Endothelial cell of umbilical vein (primary cell): ENCODE measurements at regions not wholly inside any gene's neighbourhood (a gene's known extent, or its start where the extent isn't known, plus 50 kb on each side); places are given as distances from the start of the nearest gene placed in this dataset.

ENCODE experiments used
- BruUV-seq: library from RNA; stranded (reverse); fragments of 400-500 nt; replicated peaks from 2 replicates; lab custom pipeline; 2021; lab: Mats Ljungman, UMichigan
- CTCF ChIA-PET: fragments of 300-600, 350-600 bp; sonication (Branson Sonifier 250); formaldehyde crosslinking; loops from one replicate; lab custom pipeline; 2021; ENCODE audit warnings: antibody characterized with exemption, inconsistent platforms; lab: Charles Lee
- POLR2A ChIA-PET: fragments of 300-600, 350-600 bp; sonication (Branson Sonifier 250); formaldehyde crosslinking; loops from one replicate; lab custom pipeline; 2021; ENCODE audit warnings: antibody characterized with exemption, inconsistent platforms; lab: Charles Lee
- DNase-seq: peaks from one replicate; pipeline ENCODE4 v3.0.0-alpha.2; 2011; ENCODE audit warnings: low read depth, low spot score
- FAIRE-seq: peaks from 2 replicates; lab custom pipeline; 2011; peaks lifted over from hg19 to GRCh38; lab: Jason Lieb, UNC
- H2AFZ ChIP-seq: 2 replicates; pipeline ENCODE4 v1.6.0; 2012; ENCODE audit warnings: low read depth, low read length, control low read depth, inconsistent platforms
- H3K27ac ChIP-seq: 2 replicates; pipeline ENCODE4 v1.5.1; 2011; ENCODE audit warnings: low read depth, mild to moderate bottlenecking, control low read depth, low read length, moderate library complexity; ENCODE audit not compliant: insufficient read depth
- H3K27me3 ChIP-seq, 2 experiments: 2 replicates each; pipeline versions ENCODE4 v1.6.0 to v1.6.1; 2011; ENCODE audit warnings: low read length in 2 of 2, mixed read lengths in 1 of 2; ENCODE audit not compliant: control insufficient read depth in 2 of 2, insufficient read depth in 2 of 2
- H3K36me3 ChIP-seq, 2 experiments: 2 replicates in 1 of 2; 3 replicates in 1 of 2; pipeline ENCODE4 v1.5.1; 2011; ENCODE audit warnings: low read length in 2 of 2, mild to moderate bottlenecking in 1 of 2, moderate library complexity in 1 of 2; ENCODE audit not compliant: control insufficient read depth in 2 of 2, insufficient read depth in 2 of 2; ENCODE audit errors: extremely low read depth in 1 of 2
- H3K4me1 ChIP-seq: 3 replicates; pipeline ENCODE4 v1.5.1; 2011; ENCODE audit warnings: mild to moderate bottlenecking, low read length; ENCODE audit not compliant: control insufficient read depth, insufficient read depth; ENCODE audit errors: extremely low read depth
- H3K4me2 ChIP-seq: 2 replicates; pipeline ENCODE4 v1.6.1; 2011; ENCODE audit warnings: low read length, control low read depth, mixed read lengths; ENCODE audit not compliant: insufficient read depth
- H3K4me3 ChIP-seq, 3 experiments: fragments of 200-600 bp in 1 of 3; sonication (generic), shearing (Covaris generic) in 1 of 3; replicated peaks in 1 of 3; 2 replicates each; pipeline ENCODE4 v1.5.1; 2011 to 2016; ENCODE audit warnings: control low read depth in 3 of 3, low read length in 3 of 3, mild to moderate bottlenecking in 2 of 3, inconsistent platforms in 1 of 3, low read depth in 1 of 3, moderate library complexity in 1 of 3; ENCODE audit not compliant: insufficient read depth in 1 of 3
- H3K79me2 ChIP-seq: 2 replicates; pipeline ENCODE4 v1.6.0; 2012; ENCODE audit warnings: low read length, inconsistent platforms; ENCODE audit not compliant: control insufficient read depth, insufficient read depth
- H3K9ac ChIP-seq: replicated peaks from 2 replicates; pipeline ENCODE3; 2011; ENCODE audit warnings: low read length, control low read depth; ENCODE audit not compliant: insufficient read depth; ENCODE audit errors: extremely low read depth
- H3K9me1 ChIP-seq: replicated peaks from 3 replicates; pipeline ENCODE4 v1.6.0; 2011; ENCODE audit warnings: mild to moderate bottlenecking, low read length; ENCODE audit not compliant: control insufficient read depth, insufficient read depth; ENCODE audit errors: extremely low read depth
- H3K9me3 ChIP-seq: replicated peaks from 2 replicates; pipeline ENCODE4 v1.5.1; 2012; ENCODE audit warnings: low read length, inconsistent platforms; ENCODE audit not compliant: control insufficient read depth, insufficient read depth
- H4K20me1 ChIP-seq: replicated peaks from 2 replicates; pipeline ENCODE3; 2011; ENCODE audit warnings: mild to moderate bottlenecking, low read length; ENCODE audit not compliant: control insufficient read depth, insufficient read depth; ENCODE audit errors: extremely low read depth
- EZH2 ChIP-seq: IDR thresholded peaks from 2 replicates; pipeline ENCODE4 v1.6.1; 2012; ENCODE audit warnings: borderline replicate concordance, low read depth, mild to moderate bottlenecking, moderate library complexity, low read length, inconsistent platforms; ENCODE audit not compliant: severe bottlenecking
- FOS ChIP-seq: IDR thresholded peaks from 2 replicates; pipeline ENCODE4 v1.6.1; 2011; ENCODE audit warnings: mild to moderate bottlenecking, low read length, moderate library complexity, borderline replicate concordance; ENCODE audit not compliant: insufficient read depth
- GATA2 ChIP-seq: IDR thresholded peaks from 2 replicates; pipeline ENCODE4 v1.7.0; 2011; ENCODE audit warnings: low read depth, mild to moderate bottlenecking, moderate library complexity, mixed read lengths, low read length; ENCODE audit not compliant: insufficient read length, insufficient read depth
- JUN ChIP-seq: IDR thresholded peaks from 2 replicates; pipeline ENCODE4 v1.6.1; 2011; ENCODE audit warnings: borderline replicate concordance, low read depth; ENCODE audit not compliant: insufficient read length, insufficient read depth
- MYC ChIP-seq: IDR thresholded peaks from one replicate; pipeline ENCODE4 v1.6.1; 2011; ENCODE audit warnings: mild to moderate bottlenecking, low read depth, low read length
- POLR2A ChIP-seq: IDR thresholded peaks from 2 replicates; pipeline ENCODE4 v1.6.1; 2012; ENCODE audit warnings: low read depth, mild to moderate bottlenecking, control low read depth, low read length
- POLR2AphosphoS5 ChIP-seq: IDR thresholded peaks from 2 replicates; pipeline ENCODE4 v1.6.1; 2012; ENCODE audit warnings: low read depth, mild to moderate bottlenecking, control low read depth, low read length, moderate library complexity; ENCODE audit not compliant: insufficient read depth
- dilution Hi-C: fragments of 300-500 bp; cut with MboI; formaldehyde crosslinking; loops from one replicate; pipeline ENCODE4 v1.15.0; 2019; ENCODE audit warnings: low sequenced_read_pairs; ENCODE audit not compliant: extremely low pct_ligation_motif_present
- intact Hi-C: fragments of 100-400 bp; cut with micrococcal nuclease; formaldehyde crosslinking; loops from one replicate; pipeline ENCODE4 v1.10.0; 2022
- TF ChIP-seq, protein P1 (sequence below), 2 donors: IDR thresholded peaks; 1 replicate in 1 of 2; 2 replicates in 1 of 2; pipeline ENCODE4 v1.5.1; 2011; ENCODE audit warnings: low read length in 2 of 2, mild to moderate bottlenecking in 2 of 2, moderate library complexity in 2 of 2, control low read depth in 1 of 2, inconsistent platforms in 1 of 2, low read depth in 1 of 2; ENCODE audit not compliant: insufficient read depth in 1 of 2; ENCODE audit errors: extremely low read depth in 1 of 2
- TF ChIP-seq, protein P2 (sequence below): IDR thresholded peaks from 2 replicates; pipeline ENCODE4 v1.6.1; 2011; ENCODE audit not compliant: insufficient read depth, insufficient read length

GRCh38 chr14:89588016-89588415, 171.0 kb upstream of the FOXN3 start:
- Histone ChIP-seq H3K36me3 (no peaks in the 10 kb centered on the region), H3K4me1 (no peaks in the 10 kb centered on the region), H3K9me3 (no peaks in the 10 kb centered on the region), H3K9ac (no peak overlapping the region), H4K20me1 (no peaks in the 10 kb centered on the region), H3K4me3 (no peak overlapping the region), H3K27me3 (no peaks in the 10 kb centered on the region), H2AFZ (no peak overlapping the region), H3K79me2 (no peaks in the 10 kb centered on the region), H3K9me1 (no peaks in the 10 kb centered on the region), H3K4me2 (no peak overlapping the region), H3K27ac (no peak overlapping the region)
- TF ChIP-seq MYC = no peak
- TF ChIP-seq FOS = peak; percentile 11
- intact Hi-C loops (no loop called here), dilution Hi-C loops (no loop called here)
- POLR2A ChIA-PET = no interaction called here
- no TSS peak for BruUV-seq
- CTCF ChIA-PET = no interaction called here
- DNase-seq (no peak), FAIRE-seq (peak; percentile 31)

DNA sequence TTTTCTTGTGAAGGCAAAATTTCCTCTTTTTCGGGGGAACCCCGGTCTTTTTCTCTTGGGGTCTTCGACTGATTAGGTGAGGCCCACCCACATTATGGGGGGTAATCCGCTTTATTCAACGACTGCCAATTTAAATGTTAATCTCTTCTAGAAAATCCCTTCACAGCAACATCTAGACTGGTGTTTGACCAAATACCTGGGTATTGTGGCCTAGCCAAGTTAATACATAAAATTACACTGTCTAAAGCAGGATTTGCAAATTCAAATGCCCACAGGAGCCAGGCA, 170.0 kb upstream of the FOXN3 start:
- no peaks in the 10 kb centered on the region for H3K9me1 ChIP-seq
- H3K4me3 ChIP-seq = no peak overlapping the region
- H3K4me2 ChIP-seq = no peak overlapping the region
- no peak for FAIRE-seq
- H3K4me1 ChIP-seq = no peaks in the 10 kb centered on the region
- TF ChIP-seq JUN (no peak), EZH2 (no peak), POLR2A (no peak), FOS (no peak), GATA2 (no peak), MYC (no peak), POLR2AphosphoS5 (no peak)
- TF ChIP-seq, protein P1, sequence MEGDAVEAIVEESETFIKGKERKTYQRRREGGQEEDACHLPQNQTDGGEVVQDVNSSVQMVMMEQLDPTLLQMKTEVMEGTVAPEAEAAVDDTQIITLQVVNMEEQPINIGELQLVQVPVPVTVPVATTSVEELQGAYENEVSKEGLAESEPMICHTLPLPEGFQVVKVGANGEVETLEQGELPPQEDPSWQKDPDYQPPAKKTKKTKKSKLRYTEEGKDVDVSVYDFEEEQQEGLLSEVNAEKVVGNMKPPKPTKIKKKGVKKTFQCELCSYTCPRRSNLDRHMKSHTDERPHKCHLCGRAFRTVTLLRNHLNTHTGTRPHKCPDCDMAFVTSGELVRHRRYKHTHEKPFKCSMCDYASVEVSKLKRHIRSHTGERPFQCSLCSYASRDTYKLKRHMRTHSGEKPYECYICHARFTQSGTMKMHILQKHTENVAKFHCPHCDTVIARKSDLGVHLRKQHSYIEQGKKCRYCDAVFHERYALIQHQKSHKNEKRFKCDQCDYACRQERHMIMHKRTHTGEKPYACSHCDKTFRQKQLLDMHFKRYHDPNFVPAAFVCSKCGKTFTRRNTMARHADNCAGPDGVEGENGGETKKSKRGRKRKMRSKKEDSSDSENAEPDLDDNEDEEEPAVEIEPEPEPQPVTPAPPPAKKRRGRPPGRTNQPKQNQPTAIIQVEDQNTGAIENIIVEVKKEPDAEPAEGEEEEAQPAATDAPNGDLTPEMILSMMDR (IDR thresholded peaks at IDR 0.05; ENCODE audit: extremely low read depth in 1 of 2, insufficient read depth in 1 of 2, low read depth in 1 of 2, low read length in 2 of 2) = no peak
- TF ChIP-seq, protein P2, sequence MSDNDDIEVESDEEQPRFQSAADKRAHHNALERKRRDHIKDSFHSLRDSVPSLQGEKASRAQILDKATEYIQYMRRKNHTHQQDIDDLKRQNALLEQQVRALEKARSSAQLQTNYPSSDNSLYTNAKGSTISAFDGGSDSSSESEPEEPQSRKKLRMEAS = no peak
- intact Hi-C loops = no loop called here
- H3K27ac ChIP-seq = no peak overlapping the region
- DNase-seq = no peak
- ChIA-PET CTCF (interaction anchor here (1.3 to 1.5 kb wide), 2 partner anchors 10 to 66 kb away, joined by 3 read pairs; no protein-coding TSS in a partner anchor), POLR2A (no interaction called here)
- H3K9ac ChIP-seq = no peak overlapping the region
- dilution Hi-C loops = no loop called here
- H2AFZ ChIP-seq = no peak overlapping the region
- H3K79me2 ChIP-seq = no peaks in the 10 kb centered on the region
- no peaks in the 10 kb centered on the region for H3K36me3 ChIP-seq
- BruUV-seq = no TSS peak
- H4K20me1 ChIP-seq = no peaks in the 10 kb centered on the region
- no peaks in the 10 kb centered on the region for H3K9me3 ChIP-seq
- no peaks in the 10 kb centered on the region for H3K27me3 ChIP-seq
